Right kidney (tissue), 1 donor: ENCODE measurements at regions not wholly inside any gene's neighbourhood (a gene's known extent, or its start where the extent isn't known, plus 50 kb on each side); places are given as distances from the start of the nearest gene placed in this dataset.
"Not testable (repeated sequence)": the region's sequence is repeated elsewhere in the genome, so short reads cannot be mapped to it uniquely, and the experiment has no call there.

Experiments used
- DNase-seq: peaks from one replicate; pipeline ENCODE4 v3.0.0-alpha.2; 2016

GRCh38 chr6:87757792-87758191, 55.8 kb upstream of the AKIRIN2 start:
- no peak for DNase-seq

- no peak for DNase-seq
Observed at GRCh38 chr6:87756858-87757257, 54.8 kb upstream of the AKIRIN2 start.

- DNase-seq, result no peak
Observed at GRCh38 chr6:87755708-87756671, 54.0 kb upstream of the AKIRIN2 start.

GRCh38 chr6:87754828-87755227, 52.8 kb upstream of the AKIRIN2 start:
- no peak for DNase-seq

- no peak for DNase-seq
Observed at GRCh38 chr6:87753131-87753685, 51.2 kb upstream of the AKIRIN2 start.

- DNase-seq, result not testable (repeated sequence)
Observed at GRCh38 chr6:87752503-87752902, 50.5 kb upstream of the AKIRIN2 start.
